SU-DHL-6 (cell line): ENCODE measurements at regions not wholly inside any gene's neighbourhood (a gene's known extent, or its start where the extent isn't known, plus 50 kb on each side); places are given as distances from the start of the nearest gene placed in this dataset.

ENCODE experiments used
- EZH2phosphoT487 ChIP-seq: fragments of 200-600 bp; sonication (generic), shearing (Covaris generic); conservative IDR thresholded peaks from 2 replicates; pipeline ENCODE4 v1.6.1; 2018; ENCODE audit warnings: mild to moderate bottlenecking, antibody characterized with exemption, low read length, moderate library complexity, mixed read lengths
- TF ChIP-seq, protein P1 (sequence below): fragments of 200-600 bp; sonication (generic); IDR thresholded peaks from one replicate; pipeline ENCODE4 v1.5.1; 2017; ENCODE audit warnings: antibody characterized with exemption, mild to moderate bottlenecking, low read length, moderate library complexity; ENCODE audit not compliant: insufficient read depth, poor library complexity, severe bottlenecking

DNA sequence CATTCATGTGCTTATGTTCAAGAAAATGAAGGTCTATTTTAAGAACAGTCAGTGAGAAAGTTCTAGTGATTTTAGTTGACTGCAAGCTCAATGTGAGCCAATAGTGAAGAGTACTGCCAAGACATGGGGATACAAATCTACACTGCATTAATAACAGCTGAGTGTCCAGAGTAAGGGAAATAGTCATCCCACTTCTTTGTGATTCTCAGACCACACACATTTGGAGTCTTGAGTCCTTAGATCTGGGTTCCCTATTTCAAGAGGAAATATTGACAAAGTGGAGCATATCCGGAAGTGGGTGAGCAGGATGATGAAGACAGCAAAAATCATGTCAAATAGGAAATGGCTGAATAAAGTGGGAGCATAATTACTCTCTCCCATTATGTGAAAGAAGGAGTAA is 171.1 kb downstream of the LARP7 start:
- TF ChIP-seq, protein P1, sequence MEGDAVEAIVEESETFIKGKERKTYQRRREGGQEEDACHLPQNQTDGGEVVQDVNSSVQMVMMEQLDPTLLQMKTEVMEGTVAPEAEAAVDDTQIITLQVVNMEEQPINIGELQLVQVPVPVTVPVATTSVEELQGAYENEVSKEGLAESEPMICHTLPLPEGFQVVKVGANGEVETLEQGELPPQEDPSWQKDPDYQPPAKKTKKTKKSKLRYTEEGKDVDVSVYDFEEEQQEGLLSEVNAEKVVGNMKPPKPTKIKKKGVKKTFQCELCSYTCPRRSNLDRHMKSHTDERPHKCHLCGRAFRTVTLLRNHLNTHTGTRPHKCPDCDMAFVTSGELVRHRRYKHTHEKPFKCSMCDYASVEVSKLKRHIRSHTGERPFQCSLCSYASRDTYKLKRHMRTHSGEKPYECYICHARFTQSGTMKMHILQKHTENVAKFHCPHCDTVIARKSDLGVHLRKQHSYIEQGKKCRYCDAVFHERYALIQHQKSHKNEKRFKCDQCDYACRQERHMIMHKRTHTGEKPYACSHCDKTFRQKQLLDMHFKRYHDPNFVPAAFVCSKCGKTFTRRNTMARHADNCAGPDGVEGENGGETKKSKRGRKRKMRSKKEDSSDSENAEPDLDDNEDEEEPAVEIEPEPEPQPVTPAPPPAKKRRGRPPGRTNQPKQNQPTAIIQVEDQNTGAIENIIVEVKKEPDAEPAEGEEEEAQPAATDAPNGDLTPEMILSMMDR: no peak
- no peak for TF ChIP-seq EZH2phosphoT487
